ENCODE measurements at regions not wholly inside any gene's neighbourhood (a gene's known extent, or its start where the extent isn't known, plus 50 kb on each side); places are given as distances from the start of the nearest gene placed in this dataset.

- H3K9me2 ChIP-seq (ENCODE audit: insufficient read depth): no peaks in the 10 kb centered on the region
- no peaks in the 10 kb centered on the region for H3K27me3 ChIP-seq (ENCODE audit: insufficient read depth)
- peaks cover 23% of the 10 kb centered on the region for H3K9me3 Mint-ChIP-seq
- DNase-seq (ENCODE audit: low spot score) (no peak), ATAC-seq (no peak)
- no peak for TF ChIP-seq EZH2phosphoT487 (IDR thresholded peaks at IDR 0.05; ENCODE audit: unreplicated experiment)
- no peak for TF ChIP-seq REST (IDR thresholded peaks at IDR 0.05; ENCODE audit: unreplicated experiment)
- TF ChIP-seq ZNF462 (CRISPR knock-in tag; IDR thresholded peaks at IDR 0.05): no peak
- no peak for TF ChIP-seq EZH2 (IDR thresholded peaks at IDR 0.05; ENCODE audit: low read depth, unreplicated experiment)
- TF ChIP-seq ZNF331 (CRISPR knock-in tag; IDR thresholded peaks at IDR 0.05; ENCODE audit: low read depth): no peak
- no peak for TF ChIP-seq CREB1 (CRISPR knock-in tag; IDR thresholded peaks at IDR 0.05; ENCODE audit: low read depth)
- TF ChIP-seq ZNF114 (CRISPR knock-in tag; IDR thresholded peaks at IDR 0.05): no peak
- no peak for TF ChIP-seq STAT1 (IDR thresholded peaks at IDR 0.05; ENCODE audit: unreplicated experiment)
- TF ChIP-seq JUNB (IDR thresholded peaks at IDR 0.05; ENCODE audit: unreplicated experiment): no peak
- TF ChIP-seq ETS1 (IDR thresholded peaks at IDR 0.05): no peak
- TF ChIP-seq, protein P1, sequence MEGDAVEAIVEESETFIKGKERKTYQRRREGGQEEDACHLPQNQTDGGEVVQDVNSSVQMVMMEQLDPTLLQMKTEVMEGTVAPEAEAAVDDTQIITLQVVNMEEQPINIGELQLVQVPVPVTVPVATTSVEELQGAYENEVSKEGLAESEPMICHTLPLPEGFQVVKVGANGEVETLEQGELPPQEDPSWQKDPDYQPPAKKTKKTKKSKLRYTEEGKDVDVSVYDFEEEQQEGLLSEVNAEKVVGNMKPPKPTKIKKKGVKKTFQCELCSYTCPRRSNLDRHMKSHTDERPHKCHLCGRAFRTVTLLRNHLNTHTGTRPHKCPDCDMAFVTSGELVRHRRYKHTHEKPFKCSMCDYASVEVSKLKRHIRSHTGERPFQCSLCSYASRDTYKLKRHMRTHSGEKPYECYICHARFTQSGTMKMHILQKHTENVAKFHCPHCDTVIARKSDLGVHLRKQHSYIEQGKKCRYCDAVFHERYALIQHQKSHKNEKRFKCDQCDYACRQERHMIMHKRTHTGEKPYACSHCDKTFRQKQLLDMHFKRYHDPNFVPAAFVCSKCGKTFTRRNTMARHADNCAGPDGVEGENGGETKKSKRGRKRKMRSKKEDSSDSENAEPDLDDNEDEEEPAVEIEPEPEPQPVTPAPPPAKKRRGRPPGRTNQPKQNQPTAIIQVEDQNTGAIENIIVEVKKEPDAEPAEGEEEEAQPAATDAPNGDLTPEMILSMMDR (conservative IDR thresholded peaks at IDR 0.05; ENCODE audit: low read depth in 2 of 2): no peak
- TF ChIP-seq NANOG (IDR thresholded peaks at IDR 0.05; ENCODE audit: borderline replicate concordance): no peak
- no peak for TF ChIP-seq POLR2AphosphoS5 (IDR thresholded peaks at IDR 0.05; ENCODE audit: low read depth)
- H3K27ac Mint-ChIP-seq: no peak overlapping the region
- H3K4me1 Mint-ChIP-seq: no peaks in the 10 kb centered on the region; the same call in 2 of the 3 replicates
- no peak overlapping the region for H2AFZ ChIP-seq
- no peak overlapping the region for H3K27ac ChIP-seq (ENCODE audit: low read depth)
- H4K20me1 ChIP-seq (replicated peaks; ENCODE audit: insufficient read depth): no peaks in the 10 kb centered on the region
- peaks cover 7% of the 10 kb centered on the region; the same call in 1 of the 3 replicates for H3K36me3 Mint-ChIP-seq (ENCODE audit: low read depth)
- no peaks in the 10 kb centered on the region for H3K36me3 ChIP-seq (ENCODE audit: insufficient read depth)
- H3K79me2 ChIP-seq (replicated peaks; ENCODE audit: insufficient read depth): no peaks in the 10 kb centered on the region
- peaks cover 9% of the 10 kb centered on the region for H3K27me3 Mint-ChIP-seq (ENCODE audit: insufficient read depth, low read depth, poor library complexity)
- H3K4me1 ChIP-seq (ENCODE audit: insufficient read depth): no peaks in the 10 kb centered on the region
- no peak overlapping the region for H3K4me3 Mint-ChIP-seq
- no peaks in the 10 kb centered on the region for H3F3A ChIP-seq (replicated peaks; ENCODE audit: low read depth)
- no peak overlapping the region for H3K4me2 ChIP-seq
- no peak overlapping the region for H3K4me3 ChIP-seq
Measured at GRCh38 chr3:13746385-13746784, 133.5 kb downstream of the WNT7A start.

Data from GM23338 (cell line).